Trophoblast cell (in vitro differentiated cells and primary cell): ENCODE measurements at regions not wholly inside any gene's neighbourhood (a gene's known extent, or its start where the extent isn't known, plus 50 kb on each side); places are given as distances from the start of the nearest gene placed in this dataset.

Experiments used
- DNase-seq, 2 donors: peaks; one replicate each; pipeline ENCODE4 v3.0.0-alpha.2; 2016
- H2AFZ ChIP-seq: 2 replicates; pipeline ENCODE4 v1.6.1; 2013; ENCODE audit warnings: low read length, moderate library complexity, mild to moderate bottlenecking; ENCODE audit not compliant: insufficient read depth, poor library complexity
- H2AK5ac ChIP-seq: 2 replicates; pipeline ENCODE4 v1.6.1; 2013; ENCODE audit warnings: mild to moderate bottlenecking, low read length
- H2BK120ac ChIP-seq: 2 replicates; pipeline ENCODE4 v1.6.1; 2013; ENCODE audit warnings: low read length, mild to moderate bottlenecking, moderate library complexity; ENCODE audit not compliant: insufficient read depth, poor library complexity
- H2BK12ac ChIP-seq: 2 replicates; pipeline ENCODE4 v1.6.1; 2013; ENCODE audit warnings: mild to moderate bottlenecking, low read length, moderate library complexity
- H2BK5ac ChIP-seq: 2 replicates; pipeline ENCODE4 v1.6.1; 2013; ENCODE audit warnings: low read length, low read depth, moderate library complexity, mild to moderate bottlenecking; ENCODE audit not compliant: poor library complexity
- H3K14ac ChIP-seq: 2 replicates; pipeline ENCODE4 v1.6.1; 2013; ENCODE audit warnings: mild to moderate bottlenecking, low read length
- H3K18ac ChIP-seq: 2 replicates; pipeline ENCODE4 v1.6.1; 2013; ENCODE audit warnings: mild to moderate bottlenecking, low read length
- H3K23ac ChIP-seq: 2 replicates; pipeline ENCODE4 v1.6.1; 2013; ENCODE audit warnings: low read length
- H3K27ac ChIP-seq: 2 replicates; pipeline ENCODE4 v1.5.1; 2013; ENCODE audit warnings: low read depth, mild to moderate bottlenecking, inconsistent platforms, low read length, moderate library complexity
- H3K27me3 ChIP-seq: 2 replicates; pipeline ENCODE4 v1.6.1; 2013; ENCODE audit warnings: inconsistent platforms, mild to moderate bottlenecking, low read length, moderate library complexity; ENCODE audit not compliant: insufficient read depth
- H3K36me3 ChIP-seq, 2 experiments: 1 replicate in 1 of 2; 2 replicates in 1 of 2; pipeline ENCODE4 v1.6.1; 2013; ENCODE audit warnings: low read length in 2 of 2, mild to moderate bottlenecking in 2 of 2, moderate library complexity in 1 of 2; ENCODE audit not compliant: insufficient read depth in 2 of 2, control insufficient read depth in 1 of 2
- H3K4ac ChIP-seq: 2 replicates; pipeline ENCODE4 v1.6.1; 2013; ENCODE audit warnings: low read depth, mild to moderate bottlenecking, low read length, moderate library complexity
- H3K4me1 ChIP-seq, 2 experiments: 1 replicate in 1 of 2; 2 replicates in 1 of 2; pipeline ENCODE4 v1.6.1; 2013; ENCODE audit warnings: low read length in 2 of 2, mild to moderate bottlenecking in 2 of 2, moderate library complexity in 1 of 2; ENCODE audit not compliant: insufficient read depth in 2 of 2, control insufficient read depth in 1 of 2
- H3K4me2 ChIP-seq: 2 replicates; pipeline ENCODE4 v1.6.1; 2013; ENCODE audit warnings: inconsistent platforms, mild to moderate bottlenecking, low read length, moderate library complexity
- H3K4me3 ChIP-seq: 2 replicates; pipeline ENCODE4 v1.5.1; 2013; ENCODE audit warnings: mild to moderate bottlenecking, low read depth, low read length, inconsistent platforms
- H3K79me1 ChIP-seq: one replicate; pipeline ENCODE4 v1.6.1; 2013; ENCODE audit warnings: low read length
- H3K79me2 ChIP-seq: 2 replicates; pipeline ENCODE4 v1.6.1; 2013; ENCODE audit warnings: low read length, mild to moderate bottlenecking; ENCODE audit not compliant: control insufficient read depth, insufficient read depth, poor library complexity
- H3K9ac ChIP-seq: 2 replicates; pipeline ENCODE4 v1.6.1; 2013; ENCODE audit warnings: mild to moderate bottlenecking, low read length
- H3K9me3 ChIP-seq: 2 replicates; pipeline ENCODE4 v1.6.1; 2013; ENCODE audit warnings: low read depth, mild to moderate bottlenecking, control low read depth, inconsistent platforms, low read length; ENCODE audit not compliant: insufficient read depth
- H4K12ac ChIP-seq: 2 replicates; pipeline ENCODE4 v1.6.1; 2013; ENCODE audit warnings: low read depth, mild to moderate bottlenecking, low read length, moderate library complexity
- H4K8ac ChIP-seq: 2 replicates; pipeline ENCODE4 v1.6.1; 2013; ENCODE audit warnings: low read depth, mild to moderate bottlenecking, low read length, moderate library complexity
- H4K91ac ChIP-seq: one replicate; pipeline ENCODE4 v1.6.1; 2013; ENCODE audit warnings: low read depth, mild to moderate bottlenecking, low read length, moderate library complexity
- WGBS: extraction: QIAGEN DNeasy Blood & Tissue Kit; methylation state at CpG from one replicate; pipeline ENCODE4 v1.1.7; 2013; ENCODE audit warnings: missing lambda C conversion rate; ENCODE audit not compliant: insufficient read length, insufficient coverage; ENCODE audit errors: extremely low coverage; 5-methylcytosine and 5-hydroxymethylcytosine counted together

DNA sequence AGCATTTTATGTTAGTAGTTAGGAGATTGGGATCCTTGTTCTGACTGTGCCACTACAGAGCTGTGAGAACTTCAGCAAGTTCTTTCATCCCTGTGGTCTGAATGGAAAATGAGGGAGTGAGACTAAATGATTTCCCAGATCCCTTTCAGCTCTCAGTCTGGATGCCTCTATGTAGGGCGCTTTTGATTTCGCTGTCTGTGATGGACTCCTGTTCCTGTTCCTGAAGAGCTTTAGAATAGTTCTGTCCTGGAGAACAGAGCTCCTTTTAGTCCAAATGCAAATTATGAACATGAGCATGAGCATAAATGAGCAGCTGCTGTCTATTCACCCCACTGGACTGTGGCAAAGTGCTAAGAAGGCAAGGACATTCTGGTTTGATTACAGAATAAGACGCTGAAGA, 61.4 kb upstream of the NT5E start:
- Histone ChIP-seq H3K4ac (no peak overlapping the region), H3K14ac (no peak overlapping the region), H3K4me1 (no peaks in the 10 kb centered on the region), H4K8ac (no peak overlapping the region), H3K4me3 (no peak overlapping the region), H3K27me3 (no peaks in the 10 kb centered on the region), H3K9ac (no peak overlapping the region), H3K36me3 (no peaks in the 10 kb centered on the region), H3K4me2 (no peak overlapping the region), H4K12ac (no peak overlapping the region), H3K79me2 (no peaks in the 10 kb centered on the region), H4K91ac (no peak overlapping the region), H3K23ac (no peak overlapping the region), H3K9me3 (no peaks in the 10 kb centered on the region), H2AK5ac (no peak overlapping the region), H3K79me1 (no peaks in the 10 kb centered on the region), H2BK12ac (no peak overlapping the region), H3K27ac (no peak overlapping the region), H2AFZ (no peak overlapping the region), H2BK5ac (no peak overlapping the region), H2BK120ac (no peak overlapping the region), H3K18ac (no peak overlapping the region)
- no peak for DNase-seq
- WGBS = no CpG with 5 or more reads among the region's 3 CpGs

DNA sequence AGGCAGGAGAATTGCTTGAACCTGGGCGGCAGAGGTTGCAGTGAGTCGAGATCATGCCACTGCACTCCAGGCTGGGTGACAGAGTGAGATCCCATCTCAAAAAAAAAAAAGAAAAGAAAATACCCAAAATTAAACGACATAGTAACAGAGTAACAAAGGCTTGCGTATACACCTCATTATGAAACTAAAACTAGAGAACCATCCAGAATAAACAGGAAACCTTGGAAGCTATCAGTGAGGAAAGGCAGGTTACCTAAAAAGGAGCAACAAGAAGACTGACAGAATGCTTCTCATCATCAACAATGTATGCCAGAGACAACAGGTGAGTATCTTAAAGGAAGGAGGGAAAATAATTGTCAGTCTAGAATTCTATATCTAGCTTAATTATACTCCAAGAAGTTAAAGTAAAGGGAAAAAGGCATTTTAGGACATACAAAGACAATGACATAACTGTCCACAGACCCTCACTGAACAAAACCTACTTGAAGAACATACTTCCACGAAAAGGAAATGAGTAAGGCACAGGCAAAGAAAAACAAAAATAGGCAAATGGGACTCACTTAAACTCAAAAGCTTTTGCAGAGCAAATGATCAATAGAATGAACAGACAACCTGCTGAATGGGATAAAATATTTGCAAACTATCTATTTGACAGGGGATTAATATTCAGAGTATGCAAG, 64.1 kb upstream of the NT5E start:
- H2AFZ ChIP-seq = no peak overlapping the region
- no peaks in the 10 kb centered on the region for H3K36me3 ChIP-seq
- no peak overlapping the region for H3K4ac ChIP-seq
- no peaks in the 10 kb centered on the region for H3K4me1 ChIP-seq
- no peaks in the 10 kb centered on the region for H3K79me1 ChIP-seq
- no peaks in the 10 kb centered on the region for H3K9me3 ChIP-seq
- no peak overlapping the region for H4K12ac ChIP-seq
- H3K18ac ChIP-seq = no peak overlapping the region
- no peak overlapping the region for H2BK12ac ChIP-seq
- H4K8ac ChIP-seq = no peak overlapping the region
- H3K27ac ChIP-seq = no peak overlapping the region
- H2BK5ac ChIP-seq = no peak overlapping the region
- no peak overlapping the region for H3K4me2 ChIP-seq
- H2AK5ac ChIP-seq = no peak overlapping the region
- H3K9ac ChIP-seq = no peak overlapping the region
- no peak overlapping the region for H3K14ac ChIP-seq
- H3K23ac ChIP-seq = no peak overlapping the region
- no peak overlapping the region for H4K91ac ChIP-seq
- WGBS = no CpG with 5 or more reads among the region's 5 CpGs
- H3K27me3 ChIP-seq = no peaks in the 10 kb centered on the region
- no peaks in the 10 kb centered on the region for H3K79me2 ChIP-seq
- H2BK120ac ChIP-seq = no peak overlapping the region
- H3K4me3 ChIP-seq = no peak overlapping the region
- no peak for DNase-seq

DNA sequence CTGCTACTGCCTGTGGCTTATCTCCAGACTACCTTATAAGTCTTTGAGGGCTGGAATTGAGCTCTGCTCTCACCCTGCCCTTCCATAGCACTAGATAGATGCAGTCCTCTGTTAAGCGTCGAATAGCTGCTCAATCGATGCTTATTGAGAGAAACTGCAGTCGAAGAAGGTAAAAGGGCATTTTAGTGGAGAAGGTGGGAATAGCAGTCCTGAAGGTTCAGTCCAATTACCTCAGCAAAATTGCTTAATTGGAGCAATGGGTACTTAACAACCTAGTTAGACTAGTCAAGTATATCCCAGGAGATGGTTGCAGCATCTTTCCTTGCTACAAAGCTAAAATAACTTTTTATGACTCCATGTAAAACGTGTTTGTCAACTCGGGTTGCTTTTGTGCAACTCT, 66.8 kb upstream of the NT5E start:
- Histone ChIP-seq H3K9me3 (no peaks in the 10 kb centered on the region), H3K14ac (no peak overlapping the region), H3K36me3 (no peaks in the 10 kb centered on the region), H3K4me2 (no peak overlapping the region), H4K12ac (no peak overlapping the region), H3K9ac (no peak overlapping the region), H3K18ac (no peak overlapping the region), H3K79me2 (no peaks in the 10 kb centered on the region), H2AK5ac (no peak overlapping the region), H2BK12ac (no peak overlapping the region), H4K8ac (no peak overlapping the region), H3K4me3 (no peak overlapping the region), H2BK120ac (no peak overlapping the region), H2BK5ac (no peak overlapping the region), H3K4ac (no peak overlapping the region), H3K4me1 (no peaks in the 10 kb centered on the region), H3K23ac (no peak overlapping the region), H4K91ac (no peak overlapping the region), H3K27ac (no peak overlapping the region), H3K79me1 (no peaks in the 10 kb centered on the region), H2AFZ (no peak overlapping the region), H3K27me3 (no peaks in the 10 kb centered on the region)
- no CpG with 5 or more reads among the region's 6 CpGs for WGBS
- no peak for DNase-seq

DNA sequence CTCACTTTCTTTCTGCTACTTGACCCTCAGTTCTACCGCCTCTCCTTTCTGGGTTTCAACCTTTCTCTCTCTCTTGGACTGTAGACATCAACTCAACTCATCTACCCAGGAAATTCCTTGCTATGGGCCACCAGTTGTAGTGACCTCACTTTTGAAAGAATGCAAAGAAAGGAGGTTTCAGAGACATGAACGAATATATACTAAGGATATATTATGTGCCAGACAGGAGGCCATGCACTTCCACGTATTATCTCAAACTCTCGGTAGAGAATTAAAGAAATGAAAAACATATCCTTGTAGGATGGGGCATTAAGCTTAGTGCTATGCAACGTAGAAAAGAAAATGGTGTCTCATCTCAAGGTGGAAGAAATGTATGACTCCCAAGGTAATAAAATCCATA, 67.3 kb upstream of the NT5E start:
- no peak overlapping the region for H3K18ac ChIP-seq
- H4K12ac ChIP-seq = no peak overlapping the region
- peaks cover under 1% of the 10 kb centered on the region for H3K9me3 ChIP-seq
- H3K36me3 ChIP-seq = no peaks in the 10 kb centered on the region
- no peaks in the 10 kb centered on the region for H3K27me3 ChIP-seq
- H3K14ac ChIP-seq = no peak overlapping the region
- no peak overlapping the region for H4K8ac ChIP-seq
- no peak overlapping the region for H2AFZ ChIP-seq
- no peak overlapping the region for H3K4ac ChIP-seq
- H3K4me1 ChIP-seq = no peaks in the 10 kb centered on the region
- H4K91ac ChIP-seq = no peak overlapping the region
- H2BK120ac ChIP-seq = no peak overlapping the region
- no peak for DNase-seq
- no peaks in the 10 kb centered on the region for H3K79me1 ChIP-seq
- H3K27ac ChIP-seq = no peak overlapping the region
- H2BK12ac ChIP-seq = no peak overlapping the region
- H3K4me3 ChIP-seq = no peak overlapping the region
- no peak overlapping the region for H2BK5ac ChIP-seq
- no CpG with 5 or more reads among the region's 5 CpGs for WGBS
- no peak overlapping the region for H3K23ac ChIP-seq
- no peak overlapping the region for H3K9ac ChIP-seq
- H3K79me2 ChIP-seq = no peaks in the 10 kb centered on the region
- no peak overlapping the region for H2AK5ac ChIP-seq
- no peak overlapping the region for H3K4me2 ChIP-seq
